ENCODE measurements at regions not wholly inside any gene's neighbourhood (a gene's known extent, or its start where the extent isn't known, plus 50 kb on each side); places are given as distances from the start of the nearest gene placed in this dataset.

GRCh38 chr10:22854935-22855421, 72.9 kb upstream of the ARMC3 start:
- TF ChIP-seq ZNF225 (CRISPR knock-in tag; IDR thresholded peaks at IDR 0.05) (no peak), ELF1 (CRISPR knock-in tag; IDR thresholded peaks at IDR 0.05) (no peak), CBX2 (IDR thresholded peaks at IDR 0.05; ENCODE audit: low read depth, low read length) (no peak), CBX2 (CRISPR knock-in tag; IDR thresholded peaks at IDR 0.05; ENCODE audit: low read depth) (no peak), ZNF382 (CRISPR knock-in tag; IDR thresholded peaks at IDR 0.05; ENCODE audit: borderline replicate concordance) (no peak), MAFK (conservative IDR thresholded peaks at IDR 0.05 in 1 of 2, IDR thresholded peaks at IDR 0.05 in 1 of 2; ENCODE audit: low read length in 2 of 2) (no peak)
